SK-N-SH (cell line): ENCODE measurements at regions not wholly inside any gene's neighbourhood (a gene's known extent, or its start where the extent isn't known, plus 50 kb on each side); places are given as distances from the start of the nearest gene placed in this dataset.
"Not testable (repeated sequence)": the region's sequence is repeated elsewhere in the genome, so short reads cannot be mapped to it uniquely, and the experiment has no call there.

Experiments used
- CTCF ChIA-PET: fragments of 300-600, 350-600 bp; formaldehyde crosslinking; extraction: SDS; loops from one replicate; lab custom pipeline; 2021; lab: Yijun Ruan, JAX
- POLR2A ChIA-PET: fragments of 350-600 bp; sonication (Branson Sonifier 250); formaldehyde crosslinking; extraction: SDS; loops from one replicate; lab custom pipeline; 2020; ENCODE audit warnings: antibody characterized with exemption, inconsistent platforms; lab: Yijun Ruan, JAX
- DNase-seq: peaks from one replicate; pipeline ENCODE4 v3.0.0; 2012
- H2AFZ ChIP-seq: fragments of 200-600 bp; sonication (generic); 2 replicates; pipeline ENCODE4 v1.8.1; 2016; ENCODE audit warnings: antibody characterized with exemption, mild to moderate bottlenecking, low read depth
- H3F3A ChIP-seq: fragments of 200-600 bp; sonication (generic); replicated peaks from 2 replicates; pipeline ENCODE3; 2016; ENCODE audit warnings: antibody characterized with exemption, mild to moderate bottlenecking; ENCODE audit not compliant: insufficient read depth
- H3K27ac ChIP-seq, 2 experiments: fragments of 200-500 bp in 1 of 2; fragments of 200-600 bp in 1 of 2; sonication (Bioruptor generic) in 1 of 2; sonication (generic), shearing (Covaris generic) in 1 of 2; 2 replicates each; pipeline versions ENCODE4 v1.5.1 to v1.6.1; 2014 to 2016; ENCODE audit warnings: low read depth in 2 of 2, inconsistent platforms in 1 of 2, low read length in 1 of 2, mild to moderate bottlenecking in 1 of 2, mixed read lengths in 1 of 2
- H3K27me3 ChIP-seq: fragments of 200-600 bp; sonication (generic), shearing (Covaris generic); 2 replicates; pipeline ENCODE4 v1.6.1; 2016; ENCODE audit warnings: mixed run types; ENCODE audit not compliant: insufficient read depth
- H3K36me3 ChIP-seq, 2 experiments: fragments of 200-500 bp in 1 of 2; fragments of 200-600 bp in 1 of 2; sonication (Bioruptor generic) in 1 of 2; sonication (generic) in 1 of 2; replicated peaks in 1 of 2; 2 replicates each; pipeline versions ENCODE3 to v1.5.1; 2014 to 2016; ENCODE audit warnings: low read length in 1 of 2, mild to moderate bottlenecking in 1 of 2; ENCODE audit not compliant: insufficient read depth in 2 of 2, control insufficient read depth in 1 of 2
- H3K4me1 ChIP-seq, 2 experiments: fragments of 200-500 bp in 1 of 2; fragments of 200-600 bp in 1 of 2; sonication (Bioruptor generic) in 1 of 2; sonication (generic), shearing (Covaris generic) in 1 of 2; 2 replicates each; pipeline versions ENCODE4 v1.5.1 to v1.6.1; 2014 to 2016; ENCODE audit warnings: low read depth in 1 of 2, low read length in 1 of 2, mixed run types in 1 of 2; ENCODE audit not compliant: insufficient read depth in 2 of 2, control insufficient read depth in 1 of 2
- H3K4me2 ChIP-seq: fragments of 200-600 bp; sonication (generic), shearing (Covaris generic); 2 replicates; pipeline ENCODE4 v1.6.1; 2017; ENCODE audit warnings: mixed run types
- H3K4me3 ChIP-seq, 2 experiments: fragments of 200-500 bp in 1 of 2; fragments of 200-600 bp in 1 of 2; sonication (Bioruptor generic) in 1 of 2; sonication (generic), shearing (Covaris generic) in 1 of 2; 2 replicates each; pipeline versions ENCODE4 v1.5.1 to v1.8.1; 2014 to 2016; ENCODE audit warnings: low read depth in 2 of 2, inconsistent platforms in 1 of 2, low read length in 1 of 2, mild to moderate bottlenecking in 1 of 2, mixed read lengths in 1 of 2, moderate library complexity in 1 of 2
- H3K79me2 ChIP-seq: fragments of 200-600 bp; sonication (generic); 2 replicates; pipeline ENCODE4 v1.8.1; 2017; ENCODE audit warnings: mild to moderate bottlenecking; ENCODE audit not compliant: insufficient read depth
- H3K9ac ChIP-seq: fragments of 200-600 bp; sonication (generic); 2 replicates; pipeline ENCODE4 v1.6.1; 2017; ENCODE audit warnings: mixed run types
- H3K9me2 ChIP-seq: fragments of 200-600 bp; sonication (generic); 2 replicates; pipeline ENCODE4 v1.6.1; 2017; ENCODE audit warnings: mixed run types
- H3K9me3 ChIP-seq: fragments of 200-600 bp; sonication (generic); 2 replicates; pipeline ENCODE4 v1.6.1; 2017; ENCODE audit warnings: mixed run types, mild to moderate bottlenecking, moderate library complexity
- H4K20me1 ChIP-seq: fragments of 200-600 bp; sonication (generic); 2 replicates; pipeline ENCODE4 v1.6.1; 2017; ENCODE audit warnings: mild to moderate bottlenecking, mixed run types; ENCODE audit not compliant: insufficient read depth
- NRF1 ChIP-seq: IDR thresholded peaks from 2 replicates; pipeline ENCODE4 v1.6.1; 2012; ENCODE audit warnings: low read depth, mild to moderate bottlenecking, low read length
- RCOR1 ChIP-seq: fragments of 150-350 bp; IDR thresholded peaks from 2 replicates; pipeline ENCODE4 v1.6.1; 2017; ENCODE audit warnings: antibody characterized with exemption, low read length
- SMC3 ChIP-seq: IDR thresholded peaks from 2 replicates; pipeline ENCODE4 v1.6.1; 2012; ENCODE audit warnings: low read depth, low read length, improper control_type of control experiment
- WGBS: methylation state at CpG from one replicate; pipeline ENCODE4 v1.1.6; 2017; ENCODE audit warnings: low lambda C conversion rate; 5-methylcytosine and 5-hydroxymethylcytosine counted together
- TF ChIP-seq, protein P1 (sequence below): IDR thresholded peaks from 2 replicates; pipeline ENCODE4 v1.4.0; 2012; ENCODE audit warnings: low read depth
- TF ChIP-seq, protein P2 (sequence below): IDR thresholded peaks from 2 replicates; pipeline ENCODE4 v1.6.1; 2012; ENCODE audit warnings: mild to moderate bottlenecking, low read depth, low read length, moderate library complexity

DNA sequence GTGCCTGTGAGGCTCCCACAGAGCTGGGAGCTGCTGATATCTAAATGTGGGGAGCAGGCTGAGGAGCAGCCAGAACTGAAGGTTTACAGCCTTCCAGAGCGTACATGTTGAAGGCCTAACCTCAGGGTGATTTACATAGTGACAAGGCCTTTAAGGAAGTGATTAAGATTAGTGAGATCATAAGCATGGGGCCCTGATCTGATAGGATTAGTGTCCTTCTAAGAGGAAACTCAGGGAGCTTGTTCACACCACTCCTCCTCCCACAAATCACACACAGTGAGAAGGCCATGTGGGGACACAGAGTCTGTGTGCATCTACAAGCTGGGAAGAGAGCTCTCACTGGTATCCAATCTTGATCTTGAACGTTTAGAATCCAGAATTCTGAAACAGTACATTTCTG is 92.3 kb upstream of the NBPF6 start:
- Histone ChIP-seq H3K4me2 (no peak overlapping the region), H3K4me3 (no peak overlapping the region), H3K27me3 (no peaks in the 10 kb centered on the region), H3K4me1 (no peaks in the 10 kb centered on the region), H2AFZ (no peak overlapping the region), H3K79me2 (no peaks in the 10 kb centered on the region), H4K20me1 (no peaks in the 10 kb centered on the region), H3K9ac (no peak overlapping the region), H3K9me3 (no peaks in the 10 kb centered on the region), H3K36me3 (no peaks in the 10 kb centered on the region)
- WGBS: 13% methylated on average over 2 of the region's 2 CpGs
- CTCF ChIA-PET: no interaction called here
- DNase-seq: no peak
- no peak for TF ChIP-seq RCOR1
- TF ChIP-seq, protein P1, sequence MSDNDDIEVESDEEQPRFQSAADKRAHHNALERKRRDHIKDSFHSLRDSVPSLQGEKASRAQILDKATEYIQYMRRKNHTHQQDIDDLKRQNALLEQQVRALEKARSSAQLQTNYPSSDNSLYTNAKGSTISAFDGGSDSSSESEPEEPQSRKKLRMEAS: no peak
- TF ChIP-seq NRF1: no peak
- TF ChIP-seq SMC3: no peak
- TF ChIP-seq, protein P2, sequence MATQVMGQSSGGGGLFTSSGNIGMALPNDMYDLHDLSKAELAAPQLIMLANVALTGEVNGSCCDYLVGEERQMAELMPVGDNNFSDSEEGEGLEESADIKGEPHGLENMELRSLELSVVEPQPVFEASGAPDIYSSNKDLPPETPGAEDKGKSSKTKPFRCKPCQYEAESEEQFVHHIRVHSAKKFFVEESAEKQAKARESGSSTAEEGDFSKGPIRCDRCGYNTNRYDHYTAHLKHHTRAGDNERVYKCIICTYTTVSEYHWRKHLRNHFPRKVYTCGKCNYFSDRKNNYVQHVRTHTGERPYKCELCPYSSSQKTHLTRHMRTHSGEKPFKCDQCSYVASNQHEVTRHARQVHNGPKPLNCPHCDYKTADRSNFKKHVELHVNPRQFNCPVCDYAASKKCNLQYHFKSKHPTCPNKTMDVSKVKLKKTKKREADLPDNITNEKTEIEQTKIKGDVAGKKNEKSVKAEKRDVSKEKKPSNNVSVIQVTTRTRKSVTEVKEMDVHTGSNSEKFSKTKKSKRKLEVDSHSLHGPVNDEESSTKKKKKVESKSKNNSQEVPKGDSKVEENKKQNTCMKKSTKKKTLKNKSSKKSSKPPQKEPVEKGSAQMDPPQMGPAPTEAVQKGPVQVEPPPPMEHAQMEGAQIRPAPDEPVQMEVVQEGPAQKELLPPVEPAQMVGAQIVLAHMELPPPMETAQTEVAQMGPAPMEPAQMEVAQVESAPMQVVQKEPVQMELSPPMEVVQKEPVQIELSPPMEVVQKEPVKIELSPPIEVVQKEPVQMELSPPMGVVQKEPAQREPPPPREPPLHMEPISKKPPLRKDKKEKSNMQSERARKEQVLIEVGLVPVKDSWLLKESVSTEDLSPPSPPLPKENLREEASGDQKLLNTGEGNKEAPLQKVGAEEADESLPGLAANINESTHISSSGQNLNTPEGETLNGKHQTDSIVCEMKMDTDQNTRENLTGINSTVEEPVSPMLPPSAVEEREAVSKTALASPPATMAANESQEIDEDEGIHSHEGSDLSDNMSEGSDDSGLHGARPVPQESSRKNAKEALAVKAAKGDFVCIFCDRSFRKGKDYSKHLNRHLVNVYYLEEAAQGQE: no peak
- TF ChIP-seq, all 33 proteins: peak for 0
- POLR2A ChIA-PET: no interaction called here
- H3F3A ChIP-seq: no peaks in the 10 kb centered on the region
- H3K27ac ChIP-seq: no peak overlapping the region
- H3K9me2 ChIP-seq: no peaks in the 10 kb centered on the region

DNA sequence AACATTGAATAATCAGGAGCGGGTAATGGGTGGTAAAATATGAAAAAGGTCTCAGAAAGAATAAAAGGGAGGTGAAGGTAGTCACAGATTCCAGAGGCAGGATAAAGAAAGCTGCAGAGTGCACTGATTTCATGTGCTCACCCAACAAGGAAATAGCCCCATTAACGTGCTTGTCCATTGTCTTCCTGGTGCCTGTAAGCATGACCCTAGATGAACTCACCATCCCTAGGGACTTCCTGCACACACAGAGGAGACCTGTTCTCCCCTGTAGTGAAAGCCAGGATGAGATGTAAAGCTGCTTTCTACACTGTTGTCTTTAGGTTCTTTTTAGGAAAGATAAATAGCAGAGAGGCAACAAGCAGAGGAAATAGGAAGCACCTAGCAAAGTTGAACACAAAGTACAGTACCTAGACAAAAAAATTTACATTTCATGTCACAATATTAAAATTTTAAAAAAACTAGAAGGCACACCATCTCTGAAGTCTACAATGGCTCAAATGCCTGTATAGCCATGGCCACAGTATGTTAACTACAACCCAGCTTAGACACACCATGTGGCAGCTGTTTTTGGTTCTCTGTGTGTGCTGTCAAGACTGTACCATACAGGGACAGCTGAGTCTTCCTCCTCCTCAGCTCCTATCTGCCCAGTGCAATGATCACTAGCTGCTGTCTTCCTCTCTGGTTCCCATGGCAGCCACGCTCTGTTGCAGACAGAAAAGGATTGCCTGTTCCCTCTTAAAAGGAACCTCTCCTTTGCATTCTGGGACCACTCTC is 69.9 kb upstream of the NBPF6 start:
- H3K4me1 ChIP-seq, H3K4me3 ChIP-seq, H3K79me2 ChIP-seq, H3K27ac ChIP-seq, H4K20me1 ChIP-seq, H3K36me3 ChIP-seq, POLR2A ChIA-PET, H3K9ac ChIP-seq, H3K4me2 ChIP-seq, H3K27me3 ChIP-seq, H3K9me3 ChIP-seq, DNase-seq, CTCF ChIA-PET, H2AFZ ChIP-seq, H3F3A ChIP-seq, H3K9me2 ChIP-seq: not testable (repeated sequence)
- WGBS: no CpG with 5 or more reads among the region's 3 CpGs
